ENCODE measurements at regions not wholly inside any gene's neighbourhood (a gene's known extent, or its start where the extent isn't known, plus 50 kb on each side); places are given as distances from the start of the nearest gene placed in this dataset.

DNA sequence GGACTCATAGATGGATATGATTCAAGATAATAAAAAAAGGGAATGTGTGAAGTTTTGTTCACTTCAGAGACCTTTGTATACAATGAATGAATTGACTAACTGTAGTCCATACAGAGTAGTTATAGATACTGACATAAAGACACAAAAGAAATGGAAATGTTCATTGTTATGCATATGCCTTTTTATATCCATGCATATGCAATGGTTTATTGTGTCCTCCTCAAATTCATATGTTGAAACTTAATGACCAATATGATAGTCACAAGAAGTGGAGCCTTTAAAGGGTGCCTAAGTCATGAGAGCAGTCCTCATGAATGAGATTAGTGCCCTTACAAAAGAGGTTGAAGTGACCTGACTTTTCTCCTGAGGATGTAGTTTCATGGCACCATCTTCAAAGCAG is 467.5 kb upstream of the NDST4 start:
- TF ChIP-seq, protein P1, sequence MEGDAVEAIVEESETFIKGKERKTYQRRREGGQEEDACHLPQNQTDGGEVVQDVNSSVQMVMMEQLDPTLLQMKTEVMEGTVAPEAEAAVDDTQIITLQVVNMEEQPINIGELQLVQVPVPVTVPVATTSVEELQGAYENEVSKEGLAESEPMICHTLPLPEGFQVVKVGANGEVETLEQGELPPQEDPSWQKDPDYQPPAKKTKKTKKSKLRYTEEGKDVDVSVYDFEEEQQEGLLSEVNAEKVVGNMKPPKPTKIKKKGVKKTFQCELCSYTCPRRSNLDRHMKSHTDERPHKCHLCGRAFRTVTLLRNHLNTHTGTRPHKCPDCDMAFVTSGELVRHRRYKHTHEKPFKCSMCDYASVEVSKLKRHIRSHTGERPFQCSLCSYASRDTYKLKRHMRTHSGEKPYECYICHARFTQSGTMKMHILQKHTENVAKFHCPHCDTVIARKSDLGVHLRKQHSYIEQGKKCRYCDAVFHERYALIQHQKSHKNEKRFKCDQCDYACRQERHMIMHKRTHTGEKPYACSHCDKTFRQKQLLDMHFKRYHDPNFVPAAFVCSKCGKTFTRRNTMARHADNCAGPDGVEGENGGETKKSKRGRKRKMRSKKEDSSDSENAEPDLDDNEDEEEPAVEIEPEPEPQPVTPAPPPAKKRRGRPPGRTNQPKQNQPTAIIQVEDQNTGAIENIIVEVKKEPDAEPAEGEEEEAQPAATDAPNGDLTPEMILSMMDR (IDR thresholded peaks at IDR 0.05): no peak
- TF ChIP-seq POLR2A (IDR thresholded peaks at IDR 0.05) (no peak), POLR2AphosphoS5 (IDR thresholded peaks at IDR 0.05; ENCODE audit: insufficient read depth in 1 of 2, low read depth in 1 of 2) (no peak)

All from vagina (tissue), 2 donors.